Muscle of back (tissue), 3 donors: ENCODE measurements at regions not wholly inside any gene's neighbourhood (a gene's known extent, or its start where the extent isn't known, plus 50 kb on each side); places are given as distances from the start of the nearest gene placed in this dataset.
"Not testable (repeated sequence)": the region's sequence is repeated elsewhere in the genome, so short reads cannot be mapped to it uniquely, and the experiment has no call there.

Source experiments
- DNase-seq, 3 donors: peaks; one replicate each; pipeline versions ENCODE4 v3.0.0 to v3.0.0-alpha.2; 2013

DNA sequence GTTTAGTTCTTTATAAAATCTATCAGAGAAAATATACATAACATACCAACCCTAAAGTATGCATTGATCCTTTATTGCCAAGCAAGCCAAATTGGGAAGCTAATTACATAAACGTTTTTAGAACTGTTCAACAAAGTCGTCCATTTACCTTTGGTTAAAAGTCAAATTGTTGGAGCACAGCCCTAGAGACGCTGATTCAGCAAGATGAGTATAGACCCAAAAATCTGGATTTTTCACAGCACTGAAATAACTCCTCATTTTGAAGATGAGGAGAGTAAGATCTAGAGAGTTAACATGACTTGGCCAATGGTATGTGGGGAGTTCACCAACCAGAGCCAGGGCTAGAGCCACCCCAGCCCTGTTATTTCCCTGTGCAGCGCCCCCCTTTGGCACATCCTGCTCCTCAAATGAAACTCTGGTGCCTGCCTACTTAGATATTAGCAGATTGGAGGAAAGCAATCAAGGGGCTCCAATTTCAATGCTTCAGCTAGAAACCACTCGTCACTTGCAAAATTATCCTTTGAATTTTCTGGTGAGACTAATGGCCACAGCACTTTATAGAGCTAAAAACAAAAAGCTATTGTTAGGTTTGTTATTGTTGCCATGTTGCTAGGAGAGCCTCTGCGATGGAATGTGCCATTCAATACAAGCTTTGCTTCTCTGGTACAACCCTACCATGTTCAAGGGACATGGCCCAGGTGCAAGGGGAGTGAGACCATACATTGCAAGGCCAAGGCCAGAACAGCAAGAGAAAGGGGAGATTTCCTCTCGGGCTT, 132.6 kb upstream of the ZEB1 start:
- DNase-seq, result peak in 1 of 3 donors; percentile 52

DNA sequence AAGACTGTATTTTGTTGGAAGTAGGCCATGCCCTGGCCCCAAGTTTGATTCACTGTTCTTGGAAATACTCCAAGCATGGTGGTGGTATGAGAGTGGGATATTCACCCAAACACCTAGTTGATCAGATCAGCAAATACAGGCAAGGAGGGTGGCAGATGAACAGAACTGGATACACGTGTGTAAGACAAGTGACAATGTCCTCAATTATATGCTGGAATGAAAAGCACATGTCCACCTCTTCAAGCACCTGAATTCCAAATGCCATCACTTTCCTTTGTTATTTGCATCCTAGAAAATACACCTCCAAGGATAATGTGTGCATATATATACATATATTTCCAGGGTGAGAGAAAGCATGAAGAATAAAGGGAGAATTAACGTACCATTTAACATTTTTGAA, 131.8 kb upstream of the ZEB1 start:
- DNase-seq, result no peak

DNA sequence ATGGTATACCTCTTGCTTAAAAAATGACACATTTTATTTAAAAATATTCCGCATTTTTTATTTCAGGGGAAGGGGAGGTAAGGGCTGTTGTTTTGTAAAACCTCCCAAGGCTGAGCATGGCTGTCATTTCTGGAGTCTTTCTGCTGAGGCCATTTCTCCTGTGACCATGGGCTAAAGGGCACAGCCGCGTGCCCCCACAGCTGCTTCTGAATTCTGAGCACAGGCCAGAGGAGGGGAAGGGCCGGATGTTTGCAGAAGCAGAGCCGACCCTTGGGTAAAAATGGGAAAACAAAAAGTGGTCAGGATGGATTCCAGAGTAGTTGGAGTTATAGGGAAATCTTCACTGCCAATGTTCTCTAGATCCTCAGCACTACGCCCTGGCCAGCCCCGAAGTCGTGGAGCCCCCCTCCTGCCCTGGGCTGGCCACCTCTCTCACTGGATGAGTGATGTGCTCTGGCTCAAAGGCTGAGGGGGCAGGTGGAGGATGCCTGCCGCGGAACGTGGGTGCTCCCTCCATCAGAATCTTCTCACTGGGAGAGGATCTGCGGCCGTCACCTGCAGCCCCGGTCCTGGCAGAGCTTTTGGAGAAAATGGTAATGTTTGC, 131.3 kb upstream of the ZEB1 start:
- DNase-seq, result peak in 1 of 3 donors; percentile 22

DNA sequence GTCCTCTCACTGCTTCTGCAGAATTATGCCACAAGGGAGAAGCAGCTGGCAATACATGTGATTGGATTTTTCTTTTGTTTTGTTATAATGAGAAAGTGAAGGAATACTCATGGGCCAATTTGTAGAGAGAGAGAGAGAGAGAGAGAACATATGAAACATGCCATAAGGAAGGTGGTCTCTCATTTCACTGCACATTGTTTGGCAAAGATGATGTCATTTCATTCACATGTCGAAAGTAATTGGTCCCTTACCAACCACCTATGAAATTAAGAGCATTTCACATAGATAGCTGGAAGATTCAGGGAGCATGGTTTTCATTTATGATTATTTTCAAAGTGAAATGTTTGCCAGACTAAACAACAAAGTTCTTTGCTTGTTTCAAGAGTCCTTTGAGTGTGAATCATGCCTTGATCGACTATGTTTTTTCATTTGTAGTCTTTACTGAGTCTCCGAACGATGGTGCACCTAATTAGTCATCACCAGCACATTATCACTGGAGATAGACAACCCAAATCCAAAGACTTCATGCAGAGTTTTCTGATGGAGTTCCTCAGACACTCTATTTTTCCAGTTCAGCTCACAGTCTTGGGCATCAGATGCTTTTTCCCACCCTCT, 130.1 kb upstream of the ZEB1 start:
- no peak for DNase-seq

DNA sequence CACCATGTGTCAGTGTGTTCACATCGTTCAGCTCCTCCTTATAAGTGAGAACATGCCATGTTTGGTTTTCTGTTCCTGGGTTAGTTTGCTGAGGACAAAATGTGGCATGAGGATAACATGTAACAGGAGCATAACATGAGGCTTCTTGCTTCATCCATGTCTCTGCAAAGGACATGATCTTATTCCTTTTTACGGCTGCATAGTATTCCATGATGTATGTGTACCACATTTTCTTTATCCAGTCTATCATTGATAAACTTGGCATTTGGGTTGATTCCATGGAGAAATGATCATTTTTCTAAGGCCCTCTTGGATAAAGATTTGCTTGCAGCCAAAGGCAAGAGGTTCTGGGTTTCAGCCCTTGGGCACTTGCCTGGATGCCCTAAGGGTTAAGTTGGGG, 128.5 kb upstream of the ZEB1 start:
- DNase-seq, result no peak

DNA sequence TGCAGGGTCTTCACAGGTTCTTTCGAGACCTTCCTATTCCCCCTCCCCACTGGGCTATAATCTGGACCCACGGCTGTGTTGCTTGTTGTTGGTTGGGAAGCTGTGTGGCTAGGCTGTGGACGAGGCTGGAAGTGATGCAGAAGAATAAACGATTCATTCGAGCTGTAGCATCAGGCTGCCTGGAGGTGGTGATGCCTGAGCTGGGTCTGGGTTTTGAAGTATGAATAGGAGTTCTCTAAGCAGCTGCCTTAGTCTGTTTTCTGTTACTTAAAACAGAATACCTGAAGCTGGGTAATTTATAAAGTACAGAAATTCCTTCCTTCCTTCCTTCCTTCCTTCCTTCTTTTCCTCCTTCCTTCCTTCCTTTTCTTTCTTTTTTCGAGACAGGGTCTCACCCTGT, 126.5 kb upstream of the ZEB1 start:
- DNase-seq, result no peak

DNA sequence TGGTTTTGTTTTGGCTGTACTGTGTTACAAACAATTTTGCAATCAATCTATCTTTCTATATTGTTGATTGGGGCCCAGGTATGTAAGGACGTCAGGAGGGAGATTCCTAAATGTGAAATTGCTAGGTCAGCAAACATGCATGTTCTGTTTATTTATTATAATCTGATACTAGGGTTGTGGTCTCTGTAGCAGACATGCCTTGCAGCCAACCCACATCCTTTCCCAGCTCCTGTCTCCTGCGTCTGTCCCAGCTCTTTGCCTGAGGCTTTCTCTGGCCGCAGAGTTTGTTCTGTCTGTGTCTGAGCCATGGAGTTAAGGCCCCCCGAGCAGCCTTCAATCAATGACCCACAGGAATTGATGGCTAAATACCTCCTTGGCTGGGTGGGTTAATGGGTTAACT, 124.0 kb upstream of the ZEB1 start:
- DNase-seq, result no peak

DNA sequence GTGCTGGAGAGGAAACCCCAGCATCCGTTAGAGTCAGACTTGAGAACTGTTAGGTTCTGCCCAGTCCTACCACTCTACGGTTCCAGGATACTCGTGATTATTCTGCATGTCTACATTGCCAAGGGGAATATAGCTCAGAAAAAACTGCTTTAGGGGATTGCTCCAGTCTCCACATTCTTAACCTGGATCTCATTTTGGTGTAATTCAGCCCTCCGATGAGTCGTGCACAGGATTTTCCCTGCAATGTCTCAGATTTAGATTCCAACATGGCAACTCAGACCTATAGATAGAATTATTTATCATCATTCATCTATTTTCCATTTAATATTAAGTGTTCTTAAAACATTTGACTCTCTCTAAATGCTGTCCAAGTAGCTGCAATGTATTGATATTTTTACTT, 121.1 kb upstream of the ZEB1 start:
- no peak for DNase-seq

DNA sequence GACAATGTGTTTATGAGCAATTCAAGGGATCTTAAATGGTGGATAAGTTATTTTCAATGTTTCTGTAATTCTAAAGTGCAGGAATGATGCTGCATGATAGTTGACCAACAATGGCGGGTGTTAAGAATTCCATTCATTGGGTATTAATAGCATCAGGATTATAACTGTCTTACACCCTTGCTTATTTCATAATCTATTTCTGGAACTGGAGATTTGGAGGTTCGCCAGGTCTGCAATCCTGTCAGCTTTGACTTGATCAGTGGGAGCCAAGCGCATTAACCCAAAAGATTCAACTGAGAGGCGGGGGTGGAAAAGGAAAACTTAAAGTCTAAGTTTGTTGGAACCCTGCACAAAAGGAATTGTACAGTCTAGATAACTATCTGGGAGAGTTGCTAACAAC, 114.9 kb upstream of the ZEB1 start:
- DNase-seq, result peak; percentile 57 to 68 (median 59)

DNA sequence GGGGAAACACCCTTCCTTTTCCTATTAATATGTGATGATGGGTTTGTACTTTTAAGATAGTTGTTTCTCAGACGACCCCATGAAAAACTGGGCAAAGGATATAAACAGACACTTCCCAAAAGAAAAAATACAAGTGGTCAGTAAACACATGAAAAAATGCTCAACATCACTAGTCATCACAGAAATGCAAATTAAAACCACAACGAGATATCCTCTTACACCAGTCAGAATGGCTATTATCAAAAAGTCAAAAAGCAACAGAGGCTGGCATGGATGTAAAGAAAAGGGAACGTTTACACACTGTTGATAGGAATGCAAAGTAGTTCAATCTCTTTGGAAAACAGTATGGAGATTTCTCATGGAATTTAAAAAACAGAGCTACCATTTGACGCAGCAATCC, 111.4 kb upstream of the ZEB1 start:
- no peak for DNase-seq

DNA sequence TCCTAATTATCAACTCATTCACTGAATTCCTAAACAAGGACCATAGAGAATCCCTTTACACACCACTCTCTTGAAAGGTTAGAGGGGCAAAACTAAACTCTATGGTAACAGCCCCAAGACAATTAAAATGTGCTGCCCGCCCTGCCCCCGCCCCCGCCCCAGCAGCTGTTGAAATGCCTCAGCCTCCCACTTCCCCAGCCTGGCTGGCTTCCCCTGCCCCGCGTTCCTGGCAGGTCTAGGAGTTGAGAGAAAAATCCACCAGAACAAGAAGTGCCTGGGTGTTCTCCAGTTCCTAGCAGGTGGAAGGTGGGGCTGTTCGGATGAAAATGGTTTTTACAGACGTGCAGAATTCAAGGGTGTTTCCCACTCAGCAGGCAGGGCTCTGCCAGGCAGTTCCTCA, 109.5 kb upstream of the ZEB1 start:
- no peak for DNase-seq

DNA sequence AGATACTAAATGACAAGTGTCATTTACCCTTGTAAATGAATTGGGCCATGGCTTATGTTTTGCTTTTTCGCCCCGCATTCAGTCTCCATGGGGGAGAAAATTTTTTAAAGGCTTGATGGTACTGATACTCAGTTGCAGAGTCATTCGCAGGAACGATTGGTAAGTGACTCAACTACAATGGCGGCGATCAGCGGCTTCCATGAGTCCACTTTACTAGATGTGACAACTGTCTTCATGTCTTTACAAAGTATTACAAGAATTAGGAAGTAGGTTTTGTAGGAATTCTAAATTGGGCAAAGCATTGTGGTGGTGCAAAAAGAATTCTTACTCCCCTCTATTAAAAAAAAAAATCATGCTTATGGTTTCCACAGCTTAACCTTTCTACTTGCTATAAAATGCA, 108.8 kb upstream of the ZEB1 start:
- DNase-seq, result no peak

DNA sequence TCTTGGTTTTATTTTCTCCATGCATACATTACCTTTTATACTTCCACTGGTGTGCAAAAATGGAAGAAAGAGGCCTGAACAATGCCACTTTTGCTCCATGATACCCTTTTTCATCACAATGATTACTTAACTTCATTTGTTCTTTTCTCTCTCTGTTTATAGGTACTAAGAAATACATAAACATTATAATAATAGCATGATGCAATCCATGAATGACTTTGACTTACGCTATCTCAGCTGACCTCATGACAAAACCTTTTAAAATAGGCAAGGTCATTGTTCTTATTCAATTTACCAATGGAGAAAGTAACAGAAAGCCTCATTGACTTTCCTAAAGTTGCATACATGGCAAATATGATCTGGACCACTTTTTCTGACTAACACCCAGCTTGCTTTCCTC, 105.1 kb upstream of the ZEB1 start:
- no peak for DNase-seq

DNA sequence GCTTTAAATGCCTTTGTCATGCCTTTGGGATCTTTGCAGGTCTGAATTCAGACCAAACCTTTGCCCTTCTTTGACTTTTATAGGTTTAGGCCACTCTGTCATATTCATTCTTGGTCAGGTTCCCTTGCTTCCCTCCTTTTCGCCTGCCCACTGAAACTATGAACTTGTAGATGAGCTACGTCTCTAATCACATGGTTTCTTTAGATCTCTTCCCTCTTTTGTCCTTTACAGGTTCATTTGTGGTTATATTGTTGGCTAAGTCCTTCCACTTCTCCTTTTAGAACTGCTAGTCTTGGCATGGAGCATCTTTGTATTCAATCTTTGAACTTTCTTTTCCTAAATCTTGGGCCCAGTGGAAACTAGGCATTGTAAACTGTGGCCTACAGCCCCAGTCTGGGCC, 104.0 kb upstream of the ZEB1 start:
- no peak for DNase-seq

DNA sequence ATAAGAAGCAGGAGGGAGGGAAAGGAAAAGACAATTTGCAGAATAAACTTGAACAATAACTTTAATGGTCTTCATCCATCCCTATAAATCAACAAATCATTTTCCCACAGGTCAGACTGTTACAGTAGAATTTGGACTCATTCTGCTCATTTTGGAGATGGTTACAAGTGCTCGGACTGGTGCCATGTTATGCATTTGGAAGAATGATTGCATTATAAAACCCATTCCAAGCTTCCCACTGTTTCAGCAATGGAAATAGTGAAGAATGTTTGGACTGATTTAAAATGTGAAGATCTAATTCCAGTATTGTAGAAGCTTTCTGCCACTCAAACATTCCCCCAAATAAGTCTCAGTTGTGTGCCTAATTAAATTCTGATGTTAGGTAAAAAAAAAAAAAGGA, 99.7 kb upstream of the ZEB1 start:
- DNase-seq, result peak; percentile 66 to 89 (median 84)

DNA sequence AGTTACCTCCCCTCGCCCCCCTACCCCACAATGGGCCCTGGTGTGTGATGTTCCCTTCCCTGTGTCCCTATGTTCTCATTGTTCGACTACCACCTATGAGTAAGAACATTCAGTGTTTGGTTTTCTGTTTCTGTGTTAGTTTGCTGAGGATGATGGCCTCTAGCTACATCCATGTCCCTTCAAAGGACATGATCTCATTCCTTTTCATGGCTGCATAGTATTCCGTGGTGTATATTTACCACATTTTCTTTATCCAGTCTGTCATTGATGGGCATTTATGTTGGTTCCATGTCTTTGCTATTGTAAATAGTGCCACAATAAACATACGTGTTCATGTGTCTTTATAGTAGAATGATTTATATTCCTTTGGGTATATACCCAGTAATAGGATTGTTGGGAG, 90.2 kb upstream of the ZEB1 start:
- DNase-seq, result not testable (repeated sequence)

DNA sequence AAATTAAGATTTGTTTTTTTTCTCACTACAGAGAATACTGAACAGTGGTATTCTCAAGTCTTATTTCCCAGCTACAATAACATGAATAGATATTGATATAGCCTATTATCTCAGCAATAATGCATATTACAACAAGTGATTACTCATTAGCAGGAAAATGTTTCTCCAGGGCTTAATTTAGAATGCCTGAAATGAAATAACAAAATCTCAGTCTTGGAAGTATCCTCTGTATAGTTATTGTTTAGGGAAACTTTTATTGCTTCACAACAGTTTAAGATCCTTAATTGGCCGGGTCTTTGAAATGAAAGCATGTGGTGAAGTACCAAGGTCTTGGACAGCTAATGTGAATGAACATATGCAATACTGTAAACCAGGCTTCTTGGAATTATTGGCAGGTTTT, 79.1 kb upstream of the ZEB1 start:
- no peak for DNase-seq

DNA sequence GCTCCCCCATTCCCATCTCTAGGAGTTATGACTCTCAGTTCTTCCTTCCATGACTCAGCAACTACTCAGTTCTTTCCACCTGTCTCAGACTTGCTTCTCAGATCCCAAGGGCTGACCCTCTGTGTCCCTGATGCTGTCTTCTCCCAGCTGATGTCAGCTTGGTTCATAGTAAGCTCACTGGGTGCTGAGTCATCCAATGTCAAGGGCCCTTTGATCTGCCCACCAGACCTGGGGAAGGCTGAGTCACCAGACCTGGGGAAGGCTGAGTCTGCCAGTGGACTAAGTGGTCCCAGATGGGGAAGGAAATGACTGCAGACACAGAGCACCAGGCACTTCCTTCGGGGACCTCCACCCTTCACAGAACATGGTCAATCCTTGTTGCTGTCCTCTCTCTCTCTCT, 76.1 kb upstream of the ZEB1 start:
- DNase-seq, result peak in 1 of 3 donors; percentile 93

DNA sequence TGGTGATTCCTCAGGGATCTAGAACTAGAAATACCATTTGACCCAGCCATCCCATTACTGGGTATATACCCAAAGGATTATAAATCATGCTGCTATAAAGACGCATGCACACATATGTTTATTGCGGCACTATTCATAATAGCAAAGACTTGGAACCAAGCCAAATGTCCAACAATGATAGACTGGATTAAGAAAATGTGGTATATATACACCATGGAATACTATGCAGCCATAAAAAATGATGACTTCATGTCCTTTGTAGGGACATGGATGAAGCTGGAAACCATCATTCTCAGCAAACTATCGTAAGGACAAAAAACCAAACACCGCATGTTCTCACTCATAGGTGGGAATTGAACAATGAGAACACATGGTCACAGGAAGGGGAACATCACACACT, 67.9 kb upstream of the ZEB1 start:
- DNase-seq, result not testable (repeated sequence)

DNA sequence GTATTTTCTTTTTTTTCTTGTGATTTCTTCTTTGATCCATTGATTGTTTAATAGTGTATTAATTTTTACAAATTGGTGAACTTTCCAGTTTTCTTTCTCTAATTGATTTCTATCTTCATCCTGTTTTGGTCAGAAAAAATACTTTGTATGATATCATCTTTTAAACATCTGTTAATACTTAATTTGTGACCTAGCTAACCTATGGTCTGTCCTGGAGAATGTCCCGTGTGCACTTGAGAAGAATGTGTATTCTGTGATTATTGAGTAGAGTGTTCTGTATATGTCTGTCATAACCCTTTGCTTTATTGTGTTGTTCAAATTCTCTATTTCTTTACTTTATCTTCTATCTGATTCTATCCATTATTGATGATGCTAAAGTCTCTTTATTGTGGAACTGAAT, 65.8 kb upstream of the ZEB1 start:
- peak in 2 of 3 donors; percentile 33 to 57 for DNase-seq

DNA sequence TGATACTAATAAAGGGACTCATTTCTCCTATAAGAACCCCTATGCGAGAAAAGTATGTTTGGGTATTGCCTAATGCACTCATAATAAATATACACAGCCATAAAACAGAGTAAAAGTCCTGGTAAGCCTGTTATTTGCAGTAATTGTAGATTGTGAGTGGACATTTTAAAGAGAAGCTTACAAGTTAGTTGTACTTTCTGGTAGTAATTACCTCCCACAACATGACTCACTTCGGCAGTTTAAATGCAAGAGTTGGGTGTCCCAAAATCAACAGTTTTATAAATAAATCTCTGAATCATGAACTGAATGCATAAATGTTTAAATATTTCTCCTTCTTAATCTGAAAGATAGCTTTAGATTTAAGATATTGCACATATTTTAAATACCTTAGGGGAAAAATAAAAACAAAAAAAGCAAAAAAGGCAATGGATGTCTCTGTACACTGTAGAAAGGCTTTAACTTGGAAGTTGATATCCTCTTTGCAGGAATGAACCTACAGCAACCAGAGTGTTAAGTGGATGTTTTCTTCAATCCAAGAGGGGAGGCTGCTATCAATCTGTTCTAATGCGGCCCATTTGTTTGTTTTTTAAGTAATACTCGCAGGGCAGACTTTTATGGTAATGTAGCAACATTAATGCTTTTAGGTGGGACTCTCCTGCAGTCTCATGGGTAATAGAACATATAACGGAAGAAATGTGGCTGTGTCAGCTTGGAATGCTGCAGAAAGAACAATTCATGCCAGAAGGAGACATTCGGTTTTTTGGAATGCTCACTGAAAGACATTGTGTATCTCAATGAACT, 57.3 kb upstream of the ZEB1 start:
- peak; percentile 46 to 81 (median 80) for DNase-seq

DNA sequence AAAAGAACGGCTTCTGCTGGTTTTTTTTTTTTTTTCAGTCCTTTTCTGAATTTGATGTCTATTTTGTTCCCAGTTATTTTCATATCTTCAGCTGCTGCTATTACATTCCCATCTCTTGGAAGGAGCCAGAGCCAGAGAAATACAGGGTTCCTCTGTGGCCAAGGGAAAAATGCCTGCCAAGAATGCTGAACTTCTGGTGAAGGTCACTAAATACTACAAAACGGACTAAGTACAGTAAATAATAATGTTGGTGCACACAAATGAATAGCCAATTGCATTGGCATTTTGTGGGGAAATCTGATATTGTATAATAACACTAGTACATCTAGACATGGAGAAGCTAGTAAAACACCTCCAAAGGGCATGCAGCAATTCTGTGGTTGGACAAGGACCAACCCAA, 56.3 kb upstream of the ZEB1 start:
- peak; percentile 76 to 92 (median 87) for DNase-seq

DNA sequence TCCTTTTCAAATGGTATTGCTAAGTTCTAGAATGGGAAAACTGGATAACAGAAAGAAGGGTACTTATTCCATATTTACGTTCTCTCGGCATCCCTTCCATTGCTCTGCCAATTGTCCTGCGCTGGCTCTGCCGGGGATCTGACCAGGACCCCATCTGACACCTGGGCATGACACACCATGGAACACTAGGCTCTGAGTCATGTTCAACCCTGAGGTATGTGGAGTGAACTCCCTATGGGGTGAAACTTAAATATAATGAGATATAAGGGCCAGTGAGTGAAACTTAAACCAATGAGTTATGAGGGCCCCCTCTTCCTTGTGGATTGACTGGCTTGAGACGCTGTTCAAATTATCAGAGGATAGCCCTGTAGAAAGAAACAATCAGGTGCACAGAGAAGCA, 55.1 kb upstream of the ZEB1 start:
- no peak for DNase-seq
